H1 (cell line): ENCODE measurements at regions not wholly inside any gene's neighbourhood (a gene's known extent, or its start where the extent isn't known, plus 50 kb on each side); places are given as distances from the start of the nearest gene placed in this dataset.

ENCODE experiments used
- CTCF ChIA-PET: fragments of 300-600 bp; sonication (Branson Sonifier 250); formaldehyde crosslinking; loops from one replicate; lab custom pipeline; 2021; ENCODE audit not compliant: partially characterized antibody; lab: Charles Lee
- POLR2A ChIA-PET: fragments of 300-600 bp; sonication (Branson Sonifier 250); formaldehyde crosslinking; loops from one replicate; lab custom pipeline; 2021; ENCODE audit warnings: inconsistent platforms; ENCODE audit not compliant: partially characterized antibody; lab: Charles Lee
- DNase-seq, 2 experiments: peaks; one replicate each; pipeline versions ENCODE4 v3.0.0 to v3.0.0-alpha.2; 2010 to 2022; ENCODE audit warnings: low spot score in 2 of 2, low read depth in 1 of 2, mixed read lengths in 1 of 2
- FAIRE-seq: peaks from 2 replicates; lab custom pipeline; 2011; peaks lifted over from hg19 to GRCh38; lab: Jason Lieb, UNC
- H2AFZ ChIP-seq: 2 replicates; pipeline ENCODE4 v1.8.1; 2012; ENCODE audit warnings: low read length, inconsistent platforms
- H2AK5ac ChIP-seq: 2 replicates; pipeline ENCODE4 v1.6.1; 2013; ENCODE audit warnings: low read depth, low read length
- H2BK120ac ChIP-seq: replicated peaks from 2 replicates; pipeline ENCODE3; 2013; ENCODE audit warnings: low read depth, low read length, inconsistent platforms
- H2BK12ac ChIP-seq: 2 replicates; pipeline ENCODE4 v1.6.1; 2013; ENCODE audit warnings: low read depth, low read length
- H2BK15ac ChIP-seq: 2 replicates; pipeline ENCODE4 v1.6.1; 2013; ENCODE audit warnings: low read length
- H2BK20ac ChIP-seq: 2 replicates; pipeline ENCODE4 v1.6.1; 2013; ENCODE audit warnings: low read length
- H2BK5ac ChIP-seq: 2 replicates; pipeline ENCODE4 v1.6.1; 2013; ENCODE audit warnings: low read depth, low read length
- H3K14ac ChIP-seq: 2 replicates; pipeline ENCODE4 v1.6.1; 2013; ENCODE audit warnings: inconsistent platforms; ENCODE audit not compliant: insufficient read length
- H3K18ac ChIP-seq: 2 replicates; pipeline ENCODE4 v1.6.1; 2013; ENCODE audit warnings: low read length; ENCODE audit errors: extremely low read depth
- H3K23ac ChIP-seq: 2 replicates; pipeline ENCODE4 v1.6.1; 2013; ENCODE audit warnings: inconsistent platforms; ENCODE audit not compliant: insufficient read length
- H3K23me2 ChIP-seq: 2 replicates; pipeline ENCODE4 v1.6.1; 2013; ENCODE audit warnings: low read depth, low read length
- H3K27ac ChIP-seq: 2 replicates; pipeline ENCODE4 v1.6.1; 2011; ENCODE audit warnings: low read depth, low read length, inconsistent platforms
- H3K27me3 ChIP-seq, 4 experiments: replicated peaks in 1 of 4; 1 replicate in 1 of 4; 2 replicates in 3 of 4; pipeline versions ENCODE4 v1.6.1 to v1.8.1; 2011 to 2013; ENCODE audit warnings: low read length in 3 of 4, mild to moderate bottlenecking in 3 of 4, inconsistent platforms in 2 of 4, mixed read lengths in 2 of 4, moderate library complexity in 1 of 4; ENCODE audit not compliant: control insufficient read depth in 3 of 4, insufficient read depth in 3 of 4; ENCODE audit errors: extremely low read depth in 1 of 4
- H3K36me3 ChIP-seq, 4 experiments: 2 replicates each; pipeline versions ENCODE4 v1.6.1 to v1.8.1; 2011 to 2013; ENCODE audit warnings: mild to moderate bottlenecking in 4 of 4, low read length in 3 of 4, moderate library complexity in 2 of 4, control low read depth in 1 of 4, inconsistent platforms in 1 of 4; ENCODE audit not compliant: insufficient read depth in 4 of 4, control insufficient read depth in 2 of 4
- H3K4ac ChIP-seq: replicated peaks from 2 replicates; pipeline ENCODE3; 2013; ENCODE audit warnings: low read length, low read depth, mixed read lengths, inconsistent platforms; ENCODE audit not compliant: insufficient read length
- H3K4me1 ChIP-seq, 4 experiments: replicated peaks in 1 of 4; 1 replicate in 1 of 4; 2 replicates in 3 of 4; pipeline versions ENCODE4 v1.6.1 to v1.8.1; 2011 to 2013; ENCODE audit warnings: low read length in 3 of 4, inconsistent platforms in 2 of 4, mixed read lengths in 1 of 4; ENCODE audit not compliant: insufficient read depth in 4 of 4, control insufficient read depth in 3 of 4
- H3K4me2 ChIP-seq, 2 experiments: 2 replicates each; pipeline versions ENCODE4 v1.6.1 to v1.8.1; 2011 to 2013; ENCODE audit warnings: low read depth in 2 of 2, low read length in 2 of 2, control low read depth in 1 of 2, inconsistent platforms in 1 of 2, mild to moderate bottlenecking in 1 of 2; ENCODE audit not compliant: insufficient read depth in 1 of 2
- H3K4me3 ChIP-seq, 4 experiments: fragments of 200-600, 300-600 bp in 1 of 4; sonication (generic), shearing (Covaris generic), sonication (Bioruptor Twin) in 1 of 4; 2 replicates each; pipeline versions ENCODE4 v1.5.1 to v1.8.1; 2011 to 2016; ENCODE audit warnings: low read length in 4 of 4, low read depth in 3 of 4, control low read depth in 2 of 4, inconsistent platforms in 2 of 4, mild to moderate bottlenecking in 2 of 4, mixed read lengths in 1 of 4, moderate library complexity in 1 of 4; ENCODE audit not compliant: insufficient read depth in 2 of 4; ENCODE audit errors: extremely low read depth in 1 of 4
- H3K56ac ChIP-seq: replicated peaks from 2 replicates; pipeline ENCODE3; 2013; ENCODE audit warnings: low read depth, mild to moderate bottlenecking, mixed read lengths, low read length, inconsistent platforms; ENCODE audit not compliant: insufficient read length
- H3K79me1 ChIP-seq: 2 replicates; pipeline ENCODE4 v1.6.1; 2013; ENCODE audit warnings: low read depth, low read length, control low read depth
- H3K79me2 ChIP-seq, 2 experiments: 2 replicates each; pipeline versions ENCODE4 v1.6.1 to v1.8.1; 2012 to 2013; ENCODE audit warnings: low read length in 2 of 2, mild to moderate bottlenecking in 2 of 2, inconsistent platforms in 1 of 2; ENCODE audit not compliant: insufficient read depth in 2 of 2, control insufficient read depth in 1 of 2
- H3K9ac ChIP-seq, 4 experiments: replicated peaks in 1 of 4; 1 replicate in 1 of 4; 2 replicates in 3 of 4; pipeline versions ENCODE4 v1.6.1 to v1.8.1; 2011 to 2013; ENCODE audit warnings: low read depth in 3 of 4, low read length in 3 of 4, control low read depth in 2 of 4, mild to moderate bottlenecking in 2 of 4, moderate library complexity in 2 of 4, inconsistent platforms in 1 of 4; ENCODE audit errors: extremely low read depth in 1 of 4
- H3K9me3 ChIP-seq, 2 experiments: 2 replicates each; pipeline versions ENCODE4 v1.6.1 to v1.8.1; 2012 to 2013; ENCODE audit warnings: mild to moderate bottlenecking in 2 of 2, moderate library complexity in 2 of 2, control low read depth in 1 of 2, inconsistent platforms in 1 of 2, low read depth in 1 of 2, low read length in 1 of 2, mixed read lengths in 1 of 2; ENCODE audit not compliant: insufficient read depth in 2 of 2
- H4K20me1 ChIP-seq, 2 experiments: replicated peaks in 1 of 2; 2 replicates each; pipeline versions ENCODE3 to v1.8.1; 2011 to 2013; ENCODE audit warnings: inconsistent platforms in 2 of 2, low read length in 2 of 2, mild to moderate bottlenecking in 1 of 2; ENCODE audit not compliant: insufficient read depth in 2 of 2, control insufficient read depth in 1 of 2
- H4K5ac ChIP-seq: 2 replicates; pipeline ENCODE4 v1.6.1; 2013; ENCODE audit warnings: low read length, low read depth, mixed read lengths, inconsistent platforms; ENCODE audit not compliant: insufficient read length
- H4K8ac ChIP-seq: 2 replicates; pipeline ENCODE4 v1.8.0; 2013; ENCODE audit warnings: mild to moderate bottlenecking, moderate library complexity, low read length, inconsistent platforms; ENCODE audit not compliant: insufficient read depth; ENCODE audit errors: extremely low read depth
- H4K91ac ChIP-seq: replicated peaks from 2 replicates; pipeline ENCODE3; 2013; ENCODE audit warnings: low read length, mixed read lengths, inconsistent platforms; ENCODE audit not compliant: insufficient read length
- ATF2 ChIP-seq: IDR thresholded peaks from 2 replicates; pipeline ENCODE4 v1.6.1; 2012; ENCODE audit warnings: low read length, inconsistent platforms
- BRCA1 ChIP-seq: IDR thresholded peaks from 2 replicates; pipeline ENCODE4 v1.6.1; 2012; ENCODE audit warnings: low read depth, low read length, improper control_type of control experiment
- CHD2 ChIP-seq: IDR thresholded peaks from 2 replicates; pipeline ENCODE4 v1.6.1; 2012; ENCODE audit warnings: low read length, improper control_type of control experiment
- JUND ChIP-seq: IDR thresholded peaks from 2 replicates; pipeline ENCODE4 v1.6.1; 2011; ENCODE audit warnings: mild to moderate bottlenecking, improper control_type of control experiment, low read length
- SIRT6 ChIP-seq: IDR thresholded peaks from one replicate; pipeline ENCODE4 v1.7.1; 2012; ENCODE audit warnings: low read length, inconsistent platforms
- WGBS, 2 experiments: shearing (Covaris generic) in 1 of 2; methylation state at CpG; one replicate each; pipeline versions ENCODE4 v1.1.6 to v1.1.7; 2013 to 2015; ENCODE audit warnings: low lambda C conversion rate in 2 of 2, mixed read lengths in 2 of 2, inconsistent platforms in 1 of 2, low coverage in 1 of 2, missing lambda C conversion rate in 1 of 2; ENCODE audit not compliant: insufficient replicate concordance in 2 of 2, insufficient coverage in 1 of 2, insufficient read length in 1 of 2; ENCODE audit errors: extremely low coverage in 1 of 2, missing lambda C conversion rate in 1 of 2; 5-methylcytosine and 5-hydroxymethylcytosine counted together

- H2AFZ ChIP-seq: no peak overlapping the region
- no peaks in the 10 kb centered on the region for H3K79me2 ChIP-seq
- H3K4me3 ChIP-seq: no peak overlapping the region
- no peak overlapping the region for H2AK5ac ChIP-seq
- no peak for DNase-seq
- 95% methylated on average over 6 of the region's 6 CpGs; no CpG with 5 or more reads in 1 of the 2 experiments for WGBS, 2 experiments
- no peaks in the 10 kb centered on the region for H3K9me3 ChIP-seq
- no peak overlapping the region for H4K8ac ChIP-seq
- H3K27ac ChIP-seq: no peak overlapping the region
- no peak for FAIRE-seq
- no peak overlapping the region for H2BK20ac ChIP-seq
- H3K18ac ChIP-seq: no peak overlapping the region
- H4K20me1 ChIP-seq: no peaks in the 10 kb centered on the region
- no peak overlapping the region for H3K9ac ChIP-seq
- no peak overlapping the region for H4K91ac ChIP-seq
- TF ChIP-seq ATF2: no peak
- TF ChIP-seq BRCA1: no peak
- no peak for TF ChIP-seq CHD2
- no peak for TF ChIP-seq JUND
- TF ChIP-seq SIRT6: no peak
- H3K4ac ChIP-seq: no peak overlapping the region
- H3K14ac ChIP-seq: no peak overlapping the region
- H3K27me3 ChIP-seq: no peaks in the 10 kb centered on the region
- H4K5ac ChIP-seq: no peak overlapping the region
- no peak overlapping the region for H3K4me2 ChIP-seq
- CTCF ChIA-PET: no interaction called here
- H2BK120ac ChIP-seq: no peak overlapping the region
- no peaks in the 10 kb centered on the region for H3K23me2 ChIP-seq
- no peak overlapping the region for H3K23ac ChIP-seq
- H3K4me1 ChIP-seq: no peaks in the 10 kb centered on the region
- H2BK12ac ChIP-seq: no peak overlapping the region
- POLR2A ChIA-PET: no interaction called here
- H2BK5ac ChIP-seq: no peak overlapping the region
- no peaks in the 10 kb centered on the region for H3K36me3 ChIP-seq
- H3K79me1 ChIP-seq: no peaks in the 10 kb centered on the region
- no peak overlapping the region for H2BK15ac ChIP-seq
- no peak overlapping the region for H3K56ac ChIP-seq
Measured at GRCh38 chr10:28891058-28891713, 213.9 kb downstream of the BAMBI start.
